ENCODE measurements at regions not wholly inside any gene's neighbourhood (a gene's known extent, or its start where the extent isn't known, plus 50 kb on each side); places are given as distances from the start of the nearest gene placed in this dataset.
A peak's percentile ranks its signal among the peaks of the same experiment; 100 is the strongest.

GRCh38 chr4:23728393-23728792, 161.5 kb downstream of the PPARGC1A start:
- H3K4me3 ChIP-seq (ENCODE audit: low read depth, low read length): no peak overlapping the region
- no peak for TF ChIP-seq CTCF (IDR thresholded peaks at IDR 0.05; ENCODE audit: insufficient read depth, low read depth, low read length, missing control alignments)
- DNase-seq (ENCODE audit: low read depth): no peak

- no peak for DNase-seq (ENCODE audit: low read depth)
- H3K4me3 ChIP-seq (ENCODE audit: low read depth, low read length): no peak overlapping the region
- TF ChIP-seq CTCF (IDR thresholded peaks at IDR 0.05; ENCODE audit: insufficient read depth, low read depth, low read length, missing control alignments): no peak
Observed at GRCh38 chr4:23720556-23720955, 169.3 kb downstream of the PPARGC1A start.

DNA sequence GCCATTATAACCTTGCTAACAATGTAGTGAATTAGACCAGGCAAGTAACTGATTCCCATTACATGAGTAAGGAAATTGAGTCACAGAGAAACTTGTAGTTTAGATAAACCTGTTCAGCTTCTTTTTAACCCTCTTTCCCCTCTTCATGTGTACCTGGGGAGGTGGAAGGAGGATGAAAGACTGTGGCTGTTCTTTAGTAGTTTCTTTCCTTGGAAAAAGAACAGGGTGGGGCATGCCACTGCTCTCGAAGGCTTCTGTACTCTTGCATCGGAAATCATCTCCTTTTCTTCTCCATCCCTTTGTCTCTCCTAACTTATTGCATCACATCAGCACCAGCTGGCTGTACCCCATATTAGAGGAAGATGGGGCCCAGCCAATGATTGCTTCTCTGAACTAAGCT, 171.4 kb downstream of the PPARGC1A start:
- no peak overlapping the region for H3K4me3 ChIP-seq (ENCODE audit: low read depth, low read length)
- no peak for DNase-seq (ENCODE audit: low read depth)
- no peak for TF ChIP-seq CTCF (IDR thresholded peaks at IDR 0.05; ENCODE audit: insufficient read depth, low read depth, low read length, missing control alignments)

DNA sequence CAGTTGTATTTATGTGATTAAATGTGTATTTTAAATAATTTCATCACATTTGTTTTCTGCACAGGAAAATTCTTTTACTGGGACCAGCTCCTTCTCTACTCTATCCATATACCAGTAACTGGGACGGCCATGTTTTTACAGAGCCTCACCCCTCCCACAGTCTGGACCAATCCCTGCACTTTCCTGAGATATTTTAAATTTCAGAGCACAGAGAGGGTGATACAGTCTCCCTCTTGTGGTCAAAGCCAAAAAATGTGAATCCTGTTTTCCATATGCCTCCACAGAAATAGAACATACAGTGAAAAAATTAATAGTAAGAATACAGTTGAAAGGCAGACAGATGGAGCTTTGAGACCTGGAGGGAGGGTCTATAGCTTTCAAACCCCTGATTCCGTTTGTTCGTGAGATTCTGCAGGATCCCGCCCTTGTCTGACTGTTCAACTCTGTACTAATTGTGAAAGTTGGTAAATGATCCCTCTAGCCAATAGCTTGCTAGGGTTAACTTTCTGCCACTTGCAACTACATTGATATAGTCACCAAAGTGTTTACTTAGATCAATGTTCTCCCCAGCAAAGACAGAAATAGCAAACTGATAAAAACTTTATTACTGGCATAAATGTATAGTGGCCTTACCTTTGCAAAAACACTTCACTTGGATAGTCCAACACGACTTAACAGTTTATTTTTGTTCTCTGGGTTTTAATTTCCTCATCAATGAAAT, 172.2 kb downstream of the PPARGC1A start:
- peak; percentile 11 for TF ChIP-seq CTCF (IDR thresholded peaks at IDR 0.05; ENCODE audit: insufficient read depth, low read depth, low read length, missing control alignments)
- DNase-seq (ENCODE audit: low read depth): peak; percentile 7
- H3K4me3 ChIP-seq (ENCODE audit: low read depth, low read length): no peak overlapping the region

GRCh38 chr4:23710298-23710697, 179.5 kb downstream of the PPARGC1A start:
- no peak overlapping the region for H3K4me3 ChIP-seq (ENCODE audit: low read depth, low read length)
- TF ChIP-seq CTCF (IDR thresholded peaks at IDR 0.05; ENCODE audit: insufficient read depth, low read depth, low read length, missing control alignments): no peak
- no peak for DNase-seq (ENCODE audit: low read depth)

DNA sequence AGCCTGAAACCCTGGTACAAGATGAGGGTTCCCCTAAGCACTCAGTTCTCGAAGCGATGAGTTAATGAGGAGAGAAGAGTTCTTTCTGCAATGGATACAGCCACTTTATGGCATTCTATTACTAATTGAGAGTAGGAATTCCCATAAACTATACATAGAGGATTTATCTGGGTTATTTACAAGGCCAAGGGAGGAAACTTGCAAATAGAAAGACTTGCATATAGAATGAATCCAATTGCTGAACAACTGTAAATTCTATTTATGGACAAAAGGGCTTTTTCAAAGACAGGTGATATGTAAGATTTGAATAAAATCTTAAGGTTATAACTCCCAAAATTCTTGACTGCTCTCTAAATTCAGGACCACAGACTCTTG, 182.2 kb downstream of the PPARGC1A start:
- TF ChIP-seq CTCF (IDR thresholded peaks at IDR 0.05; ENCODE audit: insufficient read depth, low read depth, low read length, missing control alignments): no peak
- no peak overlapping the region for H3K4me3 ChIP-seq (ENCODE audit: low read depth, low read length)
- no peak for DNase-seq (ENCODE audit: low read depth)

All from GM12865 (cell line).